Neuronal stem cell (in vitro differentiated cells): ENCODE measurements at regions not wholly inside any gene's neighbourhood (a gene's known extent, or its start where the extent isn't known, plus 50 kb on each side); places are given as distances from the start of the nearest gene placed in this dataset.
A peak's percentile ranks its signal among the peaks of the same experiment; 100 is the strongest.

ENCODE experiments used
- DNase-seq: peaks from one replicate; pipeline ENCODE4 v3.0.0-alpha.2; 2013; ENCODE audit warnings: low spot score
- H2AFZ ChIP-seq: one replicate; pipeline ENCODE4 v1.6.1; 2013; ENCODE audit warnings: mild to moderate bottlenecking, low read length, inconsistent platforms
- H2AK5ac ChIP-seq: 2 replicates; pipeline ENCODE4 v1.6.1; 2013; ENCODE audit warnings: low read depth, mild to moderate bottlenecking, inconsistent platforms, low read length, moderate library complexity, mixed read lengths
- H2BK120ac ChIP-seq: 2 replicates; pipeline ENCODE4 v1.6.1; 2013; ENCODE audit warnings: low read depth, mild to moderate bottlenecking, inconsistent platforms, low read length, moderate library complexity, mixed read lengths
- H2BK12ac ChIP-seq: one replicate; pipeline ENCODE4 v1.6.1; 2013; ENCODE audit warnings: low read length, inconsistent platforms
- H2BK15ac ChIP-seq: 2 replicates; pipeline ENCODE4 v1.6.1; 2013; ENCODE audit warnings: mild to moderate bottlenecking, low read length, inconsistent platforms, mixed read lengths
- H2BK5ac ChIP-seq: one replicate; pipeline ENCODE4 v1.6.1; 2013; ENCODE audit warnings: inconsistent platforms, mild to moderate bottlenecking, low read length, moderate library complexity
- H3K14ac ChIP-seq: one replicate; pipeline ENCODE4 v1.6.1; 2013; ENCODE audit warnings: low read length, inconsistent platforms
- H3K18ac ChIP-seq: 2 replicates; pipeline ENCODE4 v1.6.1; 2013; ENCODE audit warnings: low read length, inconsistent platforms
- H3K23ac ChIP-seq: 2 replicates; pipeline ENCODE4 v1.6.1; 2013; ENCODE audit warnings: low read depth, mild to moderate bottlenecking, mixed read lengths, low read length, inconsistent platforms; ENCODE audit not compliant: poor library complexity
- H3K27ac ChIP-seq: replicated peaks from 3 replicates; pipeline ENCODE4 v1.5.1; 2013; ENCODE audit warnings: low read length, inconsistent platforms
- H3K27me3 ChIP-seq, 3 experiments: 2 replicates each; pipeline ENCODE4 v1.6.1; 2013; ENCODE audit warnings: low read length in 3 of 3, mild to moderate bottlenecking in 2 of 3, inconsistent platforms in 1 of 3, low read depth in 1 of 3, mixed read lengths in 1 of 3, moderate library complexity in 1 of 3; ENCODE audit not compliant: control insufficient read depth in 3 of 3, insufficient read depth in 3 of 3
- H3K36me3 ChIP-seq, 2 donors: replicated peaks in 1 of 2; 2 replicates each; pipeline ENCODE4 v1.6.1; 2013; ENCODE audit warnings: low read length in 2 of 2; ENCODE audit not compliant: control insufficient read depth in 2 of 2, insufficient read depth in 2 of 2
- H3K4ac ChIP-seq: 2 replicates; pipeline ENCODE4 v1.6.1; 2013; ENCODE audit warnings: inconsistent platforms, mild to moderate bottlenecking, low read length, moderate library complexity
- H3K4me1 ChIP-seq, 2 donors: 1 replicate in 1 of 2; 2 replicates in 1 of 2; pipeline ENCODE4 v1.6.1; 2013; ENCODE audit warnings: low read length in 2 of 2, low read depth in 1 of 2; ENCODE audit not compliant: control insufficient read depth in 2 of 2, insufficient read depth in 1 of 2
- H3K4me2 ChIP-seq: one replicate; pipeline ENCODE4 v1.6.1; 2013; ENCODE audit warnings: mild to moderate bottlenecking, low read length, inconsistent platforms; ENCODE audit not compliant: insufficient read depth, poor library complexity, severe bottlenecking
- H3K4me3 ChIP-seq, 2 donors: 2 replicates each; pipeline ENCODE4 v1.5.1; 2013; ENCODE audit warnings: low read length in 2 of 2, mild to moderate bottlenecking in 2 of 2, inconsistent platforms in 1 of 2, moderate library complexity in 1 of 2
- H3K79me1 ChIP-seq: one replicate; pipeline ENCODE4 v1.6.1; 2013; ENCODE audit warnings: low read depth, mild to moderate bottlenecking, inconsistent platforms, low read length, moderate library complexity
- H3K9ac ChIP-seq: one replicate; pipeline ENCODE4 v1.6.1; 2013; ENCODE audit warnings: mild to moderate bottlenecking, low read depth, low read length, inconsistent platforms; ENCODE audit not compliant: poor library complexity
- H3K9me3 ChIP-seq, 2 donors: replicated peaks in 1 of 2; 2 replicates each; pipeline versions ENCODE3 to v1.6.1; 2013; ENCODE audit warnings: low read length in 2 of 2, mild to moderate bottlenecking in 2 of 2, inconsistent platforms in 1 of 2, low read depth in 1 of 2, mixed read lengths in 1 of 2, moderate library complexity in 1 of 2; ENCODE audit not compliant: control insufficient read depth in 2 of 2, insufficient read depth in 1 of 2
- H4K8ac ChIP-seq: one replicate; pipeline ENCODE4 v1.6.1; 2013; ENCODE audit warnings: low read depth, mild to moderate bottlenecking, inconsistent platforms, low read length, moderate library complexity
- H4K91ac ChIP-seq: one replicate; pipeline ENCODE4 v1.6.1; 2013; ENCODE audit warnings: low read length, low read depth, mild to moderate bottlenecking, inconsistent platforms; ENCODE audit not compliant: poor library complexity
- WGBS, 2 donors: extraction: QIAGEN DNeasy Blood & Tissue Kit; methylation state at CpG; one replicate each; pipeline ENCODE4 v1.1.7; 2013; ENCODE audit warnings: missing lambda C conversion rate in 2 of 2, mixed read lengths in 1 of 2; ENCODE audit not compliant: insufficient read length in 2 of 2, insufficient replicate concordance in 1 of 2; ENCODE audit errors: extremely low coverage in 2 of 2; 5-methylcytosine and 5-hydroxymethylcytosine counted together

DNA sequence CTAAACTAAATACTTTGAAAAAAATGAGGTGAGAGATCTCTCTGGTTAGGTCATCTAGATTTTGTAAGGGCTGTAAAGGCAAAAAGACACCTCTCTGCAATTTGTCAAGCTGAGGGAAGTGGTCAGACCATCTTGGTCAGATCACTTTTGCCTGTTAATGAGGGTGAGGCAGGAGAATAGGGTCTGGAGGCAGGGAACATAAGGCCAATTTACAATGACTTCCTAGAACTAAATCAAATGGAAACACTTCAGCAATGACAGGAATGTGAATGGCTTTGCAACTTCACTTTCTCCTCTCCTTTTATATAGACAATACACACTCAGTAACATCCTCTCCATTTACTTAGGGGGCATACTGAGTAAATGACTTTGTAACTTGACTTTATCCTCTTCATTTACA, 1653.4 kb downstream of the SLITRK5 start:
- Histone ChIP-seq H4K91ac (no peak overlapping the region), H3K4me1 (no peaks in the 10 kb centered on the region), H3K4me2 (no peak overlapping the region), H3K18ac (no peak overlapping the region), H3K14ac (no peak overlapping the region), H3K79me1 (no peaks in the 10 kb centered on the region), H3K27me3 (no peaks in the 10 kb centered on the region), H2BK5ac (no peak overlapping the region), H3K23ac (no peak overlapping the region), H3K27ac (no peak overlapping the region), H3K9ac (no peak overlapping the region), H4K8ac (no peak overlapping the region), H3K9me3 (no peaks in the 10 kb centered on the region), H2BK12ac (no peak overlapping the region), H2AK5ac (no peak overlapping the region), H2AFZ (peak overlapping the region; percentile 0), H3K36me3 (no peaks in the 10 kb centered on the region), H2BK120ac (no peak overlapping the region), H2BK15ac (no peak overlapping the region), H3K4me3 (no peak overlapping the region), H3K4ac (no peak overlapping the region)
- no peak for DNase-seq

- no peak overlapping the region for H2BK120ac ChIP-seq
- H3K14ac ChIP-seq, result no peak overlapping the region
- no peak overlapping the region for H3K27ac ChIP-seq
- H3K18ac ChIP-seq, result no peak overlapping the region
- no peak overlapping the region for H3K4me3 ChIP-seq
- no peaks in the 10 kb centered on the region for H3K79me1 ChIP-seq
- no peak overlapping the region for H3K23ac ChIP-seq
- no peak for DNase-seq
- no CpG with 5 or more reads among the region's 1 CpG for WGBS, 2 donors
- H3K9ac ChIP-seq, result no peak overlapping the region
- no peak overlapping the region for H4K8ac ChIP-seq
- no peaks in the 10 kb centered on the region for H3K36me3 ChIP-seq
- peaks cover 0 to 4% of the 10 kb centered on the region in 2 donors for H3K9me3 ChIP-seq
- no peak overlapping the region for H2BK5ac ChIP-seq
- H2AFZ ChIP-seq, result no peak overlapping the region
- no peak overlapping the region for H4K91ac ChIP-seq
- no peak overlapping the region for H3K4me2 ChIP-seq
- no peaks in the 10 kb centered on the region for H3K27me3 ChIP-seq
- H3K4me1 ChIP-seq, result no peaks in the 10 kb centered on the region
- no peak overlapping the region for H3K4ac ChIP-seq
- no peak overlapping the region for H2AK5ac ChIP-seq
- H2BK12ac ChIP-seq, result no peak overlapping the region
- no peak overlapping the region for H2BK15ac ChIP-seq
Observed at GRCh38 chr13:89343165-89343564, 1672.0 kb downstream of the SLITRK5 start.

- Histone ChIP-seq H3K9ac (no peak overlapping the region), H3K14ac (no peak overlapping the region), H3K23ac (no peak overlapping the region), H3K27ac (no peak overlapping the region), H3K4me3 (no peak overlapping the region), H2BK120ac (no peak overlapping the region), H2AK5ac (no peak overlapping the region), H4K8ac (no peak overlapping the region), H3K27me3 (no peaks in the 10 kb centered on the region), H2BK12ac (no peak overlapping the region), H3K4me2 (no peak overlapping the region), H3K79me1 (no peaks in the 10 kb centered on the region), H3K4ac (no peak overlapping the region), H3K4me1 (no peaks in the 10 kb centered on the region), H2BK5ac (no peak overlapping the region), H4K91ac (no peak overlapping the region), H3K36me3 (no peaks in the 10 kb centered on the region), H2BK15ac (no peak overlapping the region), H3K9me3 (no peaks in the 10 kb centered on the region), H2AFZ (no peak overlapping the region), H3K18ac (no peak overlapping the region)
- no CpG with 5 or more reads among the region's 2 CpGs for WGBS, 2 donors
- DNase-seq, result no peak
Observed at GRCh38 chr13:89352384-89352783, 1681.2 kb downstream of the SLITRK5 start.

DNA sequence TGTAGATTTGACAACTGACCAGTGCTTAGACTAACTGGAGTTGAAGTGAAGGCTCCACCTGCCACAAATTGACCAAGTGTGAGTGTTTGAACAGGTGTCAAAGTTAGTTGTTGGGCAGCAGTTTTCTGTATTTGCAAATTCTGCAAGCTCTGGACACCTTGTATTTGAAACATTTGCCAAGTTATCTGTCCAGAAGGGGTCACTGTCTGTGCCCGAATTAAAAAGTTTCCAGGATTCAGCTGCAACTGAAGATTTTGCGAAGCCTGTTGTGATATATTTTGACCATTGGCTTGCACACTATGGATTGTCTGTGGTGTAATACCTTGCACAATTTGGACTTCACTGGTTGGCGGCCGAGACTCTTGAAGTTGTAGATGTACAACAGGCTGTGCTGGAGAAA, 1690.7 kb downstream of the SLITRK5 start:
- Histone ChIP-seq H3K4me2 (no peak overlapping the region), H3K18ac (no peak overlapping the region), H3K36me3 (no peaks in the 10 kb centered on the region), H3K27ac (no peak overlapping the region), H3K4me1 (no peaks in the 10 kb centered on the region), H3K23ac (no peak overlapping the region), H2BK5ac (no peak overlapping the region), H3K9me3 (no peaks in the 10 kb centered on the region), H3K79me1 (no peaks in the 10 kb centered on the region), H2BK12ac (no peak overlapping the region), H3K27me3 (no peaks in the 10 kb centered on the region), H2AK5ac (no peak overlapping the region), H2AFZ (peak overlapping the region; percentile 3), H3K4me3 (no peak overlapping the region), H2BK15ac (no peak overlapping the region), H4K8ac (no peak overlapping the region), H3K9ac (no peak overlapping the region), H4K91ac (no peak overlapping the region), H2BK120ac (no peak overlapping the region), H3K4ac (no peak overlapping the region), H3K14ac (no peak overlapping the region)
- WGBS, 2 donors, result no CpG with 5 or more reads among the region's 4 CpGs
- DNase-seq, result no peak
